GM19025 (cell line): ENCODE measurements at regions not wholly inside any gene's neighbourhood (a gene's known extent, or its start where the extent isn't known, plus 50 kb on each side); places are given as distances from the start of the nearest gene placed in this dataset.

ENCODE experiments used
- ATAC-seq: cut with Tn5 transposase; IDR thresholded peaks from one replicate; pipeline ENCODE4 v1.9.1; 2021; ENCODE audit warnings: mild to moderate bottlenecking, low read depth, moderate library complexity; ENCODE audit not compliant: unreplicated experiment

DNA sequence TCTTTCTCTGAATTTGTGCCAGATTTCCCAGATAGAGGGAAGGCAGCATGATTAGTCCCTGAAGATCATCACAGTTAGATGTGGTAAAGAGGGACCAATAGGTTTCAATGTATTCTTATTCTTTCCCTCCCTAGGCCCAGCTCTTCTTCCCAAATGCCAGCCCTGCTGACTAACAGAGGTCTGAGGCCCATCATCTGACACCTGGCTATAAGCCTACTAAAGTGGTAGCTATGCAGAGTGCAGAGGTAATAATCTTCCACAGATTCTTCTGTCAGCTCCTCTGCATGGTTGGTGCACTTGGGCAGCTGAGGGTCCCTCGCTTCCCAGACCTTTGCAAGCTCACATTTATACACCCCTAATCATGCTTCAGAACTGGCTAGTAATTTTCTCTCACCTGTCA lies 63.7 kb upstream of the PZP start:
- ATAC-seq: no peak

- no peak for ATAC-seq
These were observed 56.4 kb upstream of the PZP start for GRCh38 chr12:9264546-9264945.

- no peak for ATAC-seq
These were observed 52.7 kb upstream of the PZP start for GRCh38 chr12:9260931-9261330.

DNA sequence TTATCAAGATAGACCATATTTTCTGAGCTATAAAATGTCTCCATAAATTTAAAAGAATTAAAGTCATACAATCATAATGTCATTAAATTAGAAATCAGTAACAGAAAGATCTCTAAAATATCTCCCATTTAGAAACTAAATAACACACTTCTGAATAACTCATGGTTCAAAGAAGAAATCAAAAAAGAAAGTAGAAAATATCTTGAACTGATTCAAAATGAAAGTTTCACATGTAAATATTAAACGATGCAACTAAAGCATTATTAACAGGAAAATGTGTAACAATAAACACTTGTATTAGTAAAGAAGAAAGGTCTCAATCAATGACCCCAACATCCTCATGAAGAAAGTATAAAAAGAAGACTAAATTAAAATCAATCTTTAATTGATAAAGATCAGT lies 50.5 kb upstream of the PZP start:
- no peak for ATAC-seq
